Thyroid gland (tissue), 4 donors: ENCODE measurements at regions not wholly inside any gene's neighbourhood (a gene's known extent, or its start where the extent isn't known, plus 50 kb on each side); places are given as distances from the start of the nearest gene placed in this dataset.

Source experiments
- DNase-seq, 2 donors: peaks; one replicate each; pipeline ENCODE4 v3.0.0-alpha.2; 2019
- H3K27ac ChIP-seq, 3 donors: fragments of 200-600 bp; sonication (generic); 1 replicate in 2 of 3; 2 replicates in 1 of 3; pipeline ENCODE4 v1.5.1; 2016 to 2019; ENCODE audit warnings: mild to moderate bottlenecking in 1 of 3, moderate library complexity in 1 of 3
- H3K27me3 ChIP-seq: fragments of 200-600 bp; sonication (generic); one replicate; pipeline ENCODE4 v1.5.1; 2019
- H3K36me3 ChIP-seq, 2 donors: fragments of 200-600 bp; sonication (generic); one replicate each; pipeline ENCODE4 v1.5.1; 2016 to 2019
- H3K4me1 ChIP-seq, 2 donors: fragments of 200-600 bp; sonication (generic); one replicate each; pipeline ENCODE4 v1.5.1; 2017 to 2019
- H3K4me3 ChIP-seq, 3 donors: fragments of 200-600 bp; sonication (generic); replicated peaks in 1 of 3; 1 replicate in 2 of 3; 2 replicates in 1 of 3; pipeline ENCODE4 v1.5.1; 2016; ENCODE audit warnings: mild to moderate bottlenecking in 1 of 3
- H3K9me3 ChIP-seq: fragments of 200-600 bp; sonication (generic); one replicate; pipeline ENCODE4 v1.5.1; 2017
- CTCF ChIP-seq, 6 experiments: fragments of 200-600 bp in 3 of 6; fragments of 450-650 bp in 3 of 6; sonication (generic) in 3 of 6; IDR thresholded peaks; one replicate each; pipeline ENCODE4 v1.5.1; 2016 to 2019; ENCODE audit warnings: antibody characterized with exemption in 6 of 6, mild to moderate bottlenecking in 2 of 6, inconsistent platforms in 1 of 6, moderate library complexity in 1 of 6
- POLR2A ChIP-seq, 2 donors: fragments of 450-650 bp; IDR thresholded peaks; one replicate each; pipeline ENCODE4 v1.6.1; 2017; ENCODE audit warnings: antibody characterized with exemption in 2 of 2, mild to moderate bottlenecking in 2 of 2, moderate library complexity in 1 of 2
- WGBS, 2 donors: methylation state at CpG; one replicate each; pipeline ENCODE4 v1.1.5; 2017; 5-methylcytosine and 5-hydroxymethylcytosine counted together
- intact Hi-C: fragments of 100-400 bp; cut with DNase I; formaldehyde crosslinking; loops from one replicate; pipeline ENCODE4 v1.15.1; 2023

DNA sequence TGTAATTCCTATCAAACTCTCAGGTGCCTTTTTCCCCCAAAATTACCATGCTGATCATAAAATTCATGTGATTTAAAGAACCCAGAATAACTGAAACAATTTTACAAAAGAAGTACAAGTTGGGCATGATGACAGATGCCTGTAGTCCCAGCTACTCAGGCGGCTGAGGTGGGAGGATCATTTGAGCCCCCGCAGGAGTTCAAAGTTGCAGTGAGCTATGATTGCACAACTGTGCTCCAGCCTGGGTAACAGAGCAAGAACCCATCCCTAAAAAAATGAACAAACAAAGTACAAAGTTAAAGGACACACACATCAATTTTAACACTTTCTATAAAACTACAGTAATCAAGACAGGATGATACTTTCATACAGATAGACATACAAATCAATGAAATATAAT lies 97.9 kb upstream of the LPAR1 start:
- Histone ChIP-seq H3K9me3 (no peaks in the 10 kb centered on the region), H3K27ac (no peak overlapping the region), H3K4me3 (no peak overlapping the region), H3K27me3 (no peaks in the 10 kb centered on the region), H3K4me1 (no peaks in the 10 kb centered on the region), H3K36me3 (no peaks in the 10 kb centered on the region)
- WGBS, 2 donors, result 65 to 69% methylated on average over 2 of the region's 2 CpGs
- no peak for TF ChIP-seq CTCF (IDR thresholded peaks at IDR 0.05)
- no peak for DNase-seq
- intact Hi-C loops, result no loop called here

DNA sequence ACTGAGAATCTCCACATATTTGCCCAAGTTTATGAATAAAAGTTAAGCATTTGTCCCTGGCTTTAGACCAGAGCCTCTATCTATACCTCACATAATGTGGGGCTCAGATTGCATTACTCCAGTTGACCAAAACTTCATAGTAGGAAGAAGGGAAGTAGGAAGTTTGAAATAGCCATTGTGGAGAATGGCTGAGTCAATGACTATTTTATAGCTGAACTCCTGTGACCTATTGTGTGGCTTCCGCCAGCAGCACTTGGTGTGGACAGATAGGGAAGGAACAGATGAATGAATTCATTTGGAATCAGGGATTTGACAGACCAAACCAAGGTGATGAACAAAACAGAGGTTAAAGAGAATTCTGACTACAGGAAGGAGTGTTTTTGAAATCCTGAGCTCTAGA lies 92.9 kb upstream of the LPAR1 start:
- intact Hi-C loops, result no loop called here
- 84 to 88% methylated on average over 1 of the region's 1 CpG for whole genome bisulfite sequencing, 2 donors

DNA sequence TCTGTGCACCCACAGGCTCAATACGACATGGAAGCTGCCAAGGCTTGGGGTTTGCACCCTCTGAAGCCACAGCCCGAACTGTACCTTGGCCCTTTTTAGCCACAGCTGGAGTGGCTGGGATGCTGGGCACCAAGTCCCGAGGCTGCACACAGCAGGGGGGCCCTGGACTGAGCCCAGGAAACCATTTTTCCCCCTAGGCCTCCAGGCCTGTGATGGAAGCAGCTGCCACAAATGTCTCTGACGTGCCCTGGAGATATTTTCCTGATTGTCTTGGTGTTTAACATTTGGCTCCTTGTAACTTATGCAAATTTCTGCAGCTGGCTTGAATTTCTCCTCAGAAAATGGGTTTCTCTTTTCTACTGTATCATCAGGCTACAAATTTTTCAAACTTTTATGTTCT lies 82.3 kb upstream of the LPAR1 start:
- no peak overlapping the region for H3K27ac ChIP-seq
- DNase-seq, result no peak
- no peak for TF ChIP-seq POLR2A (IDR thresholded peaks at IDR 0.05)
- no peak for TF ChIP-seq CTCF (IDR thresholded peaks at IDR 0.05)
- H3K4me1 ChIP-seq, result no peaks in the 10 kb centered on the region
- WGBS, 2 donors, result 84 to 87% methylated on average over 4 of the region's 4 CpGs
- no peaks in the 10 kb centered on the region for H3K36me3 ChIP-seq
- intact Hi-C loops, result no loop called here
- H3K27me3 ChIP-seq, result no peaks in the 10 kb centered on the region
- no peak overlapping the region for H3K4me3 ChIP-seq
- H3K9me3 ChIP-seq, result no peaks in the 10 kb centered on the region

More for the DNA sequence above, 92.9 kb upstream of the LPAR1 start:
- DNase-seq, result no peak
- TF ChIP-seq CTCF (IDR thresholded peaks at IDR 0.05) (no peak), POLR2A (IDR thresholded peaks at IDR 0.05) (no peak)
- no peaks in the 10 kb centered on the region for H3K27me3 ChIP-seq
- no peak overlapping the region for H3K4me3 ChIP-seq
- H3K9me3 ChIP-seq, result no peaks in the 10 kb centered on the region
- no peaks in the 10 kb centered on the region for H3K4me1 ChIP-seq
- no peak overlapping the region for H3K27ac ChIP-seq
- no peaks in the 10 kb centered on the region for H3K36me3 ChIP-seq

GRCh38 chr9:111118256-111118948 lies 80.1 kb upstream of the LPAR1 start:
- Histone ChIP-seq H3K36me3 (no peaks in the 10 kb centered on the region), H3K27ac (no peak overlapping the region), H3K9me3 (no peaks in the 10 kb centered on the region), H3K4me3 (no peak overlapping the region), H3K4me1 (no peaks in the 10 kb centered on the region), H3K27me3 (no peaks in the 10 kb centered on the region)
- intact Hi-C loops, result no loop called here
- no peak for TF ChIP-seq POLR2A (IDR thresholded peaks at IDR 0.05)
- TF ChIP-seq CTCF (IDR thresholded peaks at IDR 0.05), result no peak
- no peak for DNase-seq

DNA sequence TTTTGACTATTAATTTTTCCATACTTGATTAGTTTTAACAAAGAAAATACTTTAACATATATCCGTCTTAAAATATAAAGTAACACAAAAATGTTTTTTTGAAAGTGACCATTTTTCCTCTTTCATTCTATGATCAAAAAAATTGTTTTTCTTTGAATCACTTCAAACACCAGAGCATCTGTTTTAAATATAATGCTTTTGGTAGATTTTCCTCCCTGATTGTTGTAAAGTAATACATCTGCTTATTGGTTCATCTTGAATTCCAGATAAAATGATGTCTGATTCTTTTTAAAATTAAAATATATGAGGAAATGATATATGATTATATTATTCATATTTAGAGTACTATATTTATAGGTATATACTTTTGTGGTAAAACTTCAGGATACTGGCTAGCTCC lies 76.2 kb upstream of the LPAR1 start:
- no peak overlapping the region for H3K27ac ChIP-seq
- H3K27me3 ChIP-seq, result no peaks in the 10 kb centered on the region
- WGBS, 2 donors, result 77 to 84% methylated on average over 1 of the region's 1 CpG
- no peak for DNase-seq
- no peaks in the 10 kb centered on the region for H3K4me1 ChIP-seq
- no peak overlapping the region for H3K4me3 ChIP-seq
- no peaks in the 10 kb centered on the region for H3K36me3 ChIP-seq
- TF ChIP-seq CTCF (IDR thresholded peaks at IDR 0.05) (no peak), POLR2A (IDR thresholded peaks at IDR 0.05) (no peak)
- no peaks in the 10 kb centered on the region for H3K9me3 ChIP-seq
- intact Hi-C loops, result no loop called here
